Stomach (tissue), 4 donors: ENCODE measurements at regions not wholly inside any gene's neighbourhood (a gene's known extent, or its start where the extent isn't known, plus 50 kb on each side); places are given as distances from the start of the nearest gene placed in this dataset.

Source experiments
- POLR2A ChIP-seq, 4 donors: fragments of 450-650 bp; IDR thresholded peaks; one replicate each; pipeline ENCODE4 v1.6.1; 2016; ENCODE audit warnings: antibody characterized with exemption in 4 of 4, control low read depth in 2 of 4, mild to moderate bottlenecking in 1 of 4, moderate library complexity in 1 of 4
- POLR2AphosphoS5 ChIP-seq, 3 donors: sonication (generic); formaldehyde crosslinking; IDR thresholded peaks; one replicate each; pipeline ENCODE4 v1.6.1; 2016; ENCODE audit warnings: antibody characterized with exemption in 3 of 3
- TF ChIP-seq, protein P1 (sequence below), 7 experiments: fragments of 450-650 bp in 4 of 7; fragments of 200-600 bp in 3 of 7; sonication (generic) in 3 of 7; IDR thresholded peaks; one replicate each; pipeline ENCODE4 v1.5.1; 2016 to 2019; ENCODE audit warnings: antibody characterized with exemption in 7 of 7, control low read depth in 2 of 7, mild to moderate bottlenecking in 1 of 7

DNA sequence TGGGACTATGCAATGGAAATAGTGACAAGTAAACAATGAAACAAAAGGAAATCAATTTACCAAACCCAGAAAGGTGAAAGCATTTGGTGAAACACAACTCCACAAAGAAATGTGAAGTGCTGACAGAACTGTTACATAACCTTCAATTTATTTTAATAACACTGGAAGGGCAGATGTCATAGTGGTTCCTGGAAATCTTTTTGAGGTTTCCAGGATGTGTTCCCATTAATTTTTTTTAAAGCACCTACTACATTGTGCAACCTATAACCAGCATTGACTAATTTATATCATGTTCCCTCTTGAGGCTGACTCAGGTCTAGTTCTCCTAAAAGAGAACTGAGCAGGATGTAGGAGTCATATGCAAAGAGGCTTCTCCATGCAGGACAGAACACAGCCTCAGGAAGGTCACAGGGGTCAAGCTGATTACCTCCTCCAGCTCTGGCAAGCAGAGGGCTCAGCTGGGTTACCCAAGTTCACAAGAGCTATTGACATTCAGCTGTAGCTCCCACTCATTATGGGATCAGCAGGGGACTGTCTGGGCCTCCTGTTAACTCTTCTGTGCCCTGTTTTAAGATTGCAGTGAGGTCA is 157.1 kb upstream of the NRIP1 start:
- TF ChIP-seq, protein P1, sequence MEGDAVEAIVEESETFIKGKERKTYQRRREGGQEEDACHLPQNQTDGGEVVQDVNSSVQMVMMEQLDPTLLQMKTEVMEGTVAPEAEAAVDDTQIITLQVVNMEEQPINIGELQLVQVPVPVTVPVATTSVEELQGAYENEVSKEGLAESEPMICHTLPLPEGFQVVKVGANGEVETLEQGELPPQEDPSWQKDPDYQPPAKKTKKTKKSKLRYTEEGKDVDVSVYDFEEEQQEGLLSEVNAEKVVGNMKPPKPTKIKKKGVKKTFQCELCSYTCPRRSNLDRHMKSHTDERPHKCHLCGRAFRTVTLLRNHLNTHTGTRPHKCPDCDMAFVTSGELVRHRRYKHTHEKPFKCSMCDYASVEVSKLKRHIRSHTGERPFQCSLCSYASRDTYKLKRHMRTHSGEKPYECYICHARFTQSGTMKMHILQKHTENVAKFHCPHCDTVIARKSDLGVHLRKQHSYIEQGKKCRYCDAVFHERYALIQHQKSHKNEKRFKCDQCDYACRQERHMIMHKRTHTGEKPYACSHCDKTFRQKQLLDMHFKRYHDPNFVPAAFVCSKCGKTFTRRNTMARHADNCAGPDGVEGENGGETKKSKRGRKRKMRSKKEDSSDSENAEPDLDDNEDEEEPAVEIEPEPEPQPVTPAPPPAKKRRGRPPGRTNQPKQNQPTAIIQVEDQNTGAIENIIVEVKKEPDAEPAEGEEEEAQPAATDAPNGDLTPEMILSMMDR (IDR thresholded peaks at IDR 0.05), result no peak
- TF ChIP-seq POLR2AphosphoS5 (IDR thresholded peaks at IDR 0.05), result peak in 1 of 3 donors; percentile 25
- no peak for TF ChIP-seq POLR2A (IDR thresholded peaks at IDR 0.05)
